GM18867 (cell line): ENCODE measurements at regions not wholly inside any gene's neighbourhood (a gene's known extent, or its start where the extent isn't known, plus 50 kb on each side); places are given as distances from the start of the nearest gene placed in this dataset.
A peak's percentile ranks its signal among the peaks of the same experiment; 100 is the strongest.
"Not testable (repeated sequence)": the region's sequence is repeated elsewhere in the genome, so short reads cannot be mapped to it uniquely, and the experiment has no call there.

Experiments used
- ATAC-seq: cut with Tn5 transposase; IDR thresholded peaks from one replicate; pipeline ENCODE4 v1.9.1; 2021; ENCODE audit warnings: mild to moderate bottlenecking, moderate library complexity; ENCODE audit not compliant: unreplicated experiment

GRCh38 chr3:24545887-24546286 lies 51.2 kb upstream of the THRB start:
- no peak for ATAC-seq

- no peak for ATAC-seq
Observed at GRCh38 chr3:24548278-24548677, 53.6 kb upstream of the THRB start.

GRCh38 chr3:24550588-24550987 lies 55.9 kb upstream of the THRB start:
- no peak for ATAC-seq

DNA sequence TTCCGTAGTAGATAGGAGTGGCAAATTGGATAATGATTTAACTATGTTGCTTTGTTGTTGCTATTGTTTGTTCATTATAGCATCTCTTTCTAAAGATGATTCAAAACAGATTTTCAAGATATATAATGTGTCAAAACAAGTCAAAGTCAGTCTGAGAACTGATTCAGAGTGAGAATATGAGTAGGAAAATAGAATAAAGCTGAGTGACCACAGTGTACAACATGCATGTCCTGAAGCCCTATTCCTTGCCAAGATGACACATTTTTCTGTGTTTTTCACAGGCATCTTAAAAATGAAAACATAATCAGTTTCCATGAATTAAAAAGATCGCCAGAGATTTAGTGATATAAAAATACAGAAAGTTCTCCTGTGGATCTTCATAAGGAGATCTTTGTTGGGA lies 57.0 kb upstream of the THRB start:
- ATAC-seq, result no peak

- ATAC-seq, result peak; percentile 70
Observed at GRCh38 chr3:24562895-24563294, 68.2 kb upstream of the THRB start.

DNA sequence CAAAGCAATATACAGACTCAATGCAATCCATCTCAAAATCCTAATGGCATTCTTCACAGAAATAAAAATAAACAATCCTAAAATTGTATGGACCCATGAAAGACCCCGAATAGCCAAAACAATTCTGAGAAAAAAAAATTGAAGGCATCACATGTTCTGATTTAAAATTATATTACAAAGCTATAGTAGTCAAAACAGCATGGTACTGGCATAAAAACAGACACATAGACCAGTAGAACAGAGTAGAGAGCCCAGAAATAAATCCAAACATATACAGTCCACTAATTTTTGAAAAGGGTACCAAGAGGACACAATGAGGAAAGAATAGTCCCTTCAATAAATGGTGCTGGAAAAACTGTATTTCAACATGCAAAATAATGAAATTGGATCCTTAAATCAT lies 70.4 kb upstream of the THRB start:
- no peak for ATAC-seq

DNA sequence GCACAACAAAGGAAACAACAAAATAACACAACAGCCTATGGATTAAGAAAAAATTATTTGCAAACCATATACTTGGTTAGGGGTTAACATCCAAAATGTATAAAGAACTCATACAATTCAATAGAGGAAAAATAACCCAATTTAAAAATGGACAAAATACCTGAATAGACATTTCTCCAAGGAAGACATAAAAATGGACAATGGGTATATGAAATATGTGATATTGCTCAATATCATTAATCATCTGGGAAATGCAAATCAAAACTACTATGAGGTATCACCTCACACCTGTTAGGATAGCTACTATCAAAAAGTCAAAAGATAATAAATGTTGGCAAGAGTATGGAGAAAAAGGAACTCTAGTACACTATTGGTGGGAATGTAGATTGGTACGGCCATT lies 71.0 kb upstream of the THRB start:
- no peak for ATAC-seq

GRCh38 chr3:24566927-24567326 lies 72.3 kb upstream of the THRB start:
- no peak for ATAC-seq

DNA sequence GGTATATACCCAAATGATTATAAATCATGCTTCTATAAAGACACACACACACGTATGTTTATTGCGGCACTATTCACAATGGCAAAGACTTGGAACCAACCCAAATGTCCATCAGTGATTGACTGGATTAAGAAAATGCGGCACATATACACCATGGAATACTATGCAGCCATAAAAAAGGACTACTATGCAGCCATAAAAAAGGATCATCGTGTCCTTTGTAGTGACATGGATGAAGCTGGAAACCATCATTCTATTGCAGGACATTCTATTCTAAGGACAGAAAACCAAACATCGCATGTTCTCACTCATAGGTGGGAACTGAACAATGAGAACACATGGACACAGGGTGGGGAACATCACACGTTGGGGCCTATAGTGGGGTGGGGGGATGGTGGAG lies 77.8 kb upstream of the THRB start:
- ATAC-seq, result not testable (repeated sequence)

DNA sequence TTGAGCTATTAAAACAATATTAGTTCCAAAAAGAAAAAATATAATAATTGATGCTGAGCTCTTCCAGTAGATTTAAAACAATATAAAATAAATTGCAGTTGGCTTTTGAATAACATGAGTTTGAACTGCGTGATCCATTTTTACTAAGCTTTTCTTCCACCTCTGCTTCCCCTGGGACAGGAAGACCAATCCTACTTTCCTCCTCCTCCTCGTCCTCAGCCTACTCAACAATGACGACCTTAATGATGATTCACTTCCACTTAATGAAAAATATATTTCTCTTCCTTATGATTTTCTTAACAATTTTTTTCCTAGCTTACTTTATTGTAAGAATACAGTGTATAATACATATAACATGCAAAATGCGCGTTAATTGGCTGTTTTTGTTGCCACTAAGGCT lies 78.9 kb upstream of the THRB start:
- no peak for ATAC-seq

DNA sequence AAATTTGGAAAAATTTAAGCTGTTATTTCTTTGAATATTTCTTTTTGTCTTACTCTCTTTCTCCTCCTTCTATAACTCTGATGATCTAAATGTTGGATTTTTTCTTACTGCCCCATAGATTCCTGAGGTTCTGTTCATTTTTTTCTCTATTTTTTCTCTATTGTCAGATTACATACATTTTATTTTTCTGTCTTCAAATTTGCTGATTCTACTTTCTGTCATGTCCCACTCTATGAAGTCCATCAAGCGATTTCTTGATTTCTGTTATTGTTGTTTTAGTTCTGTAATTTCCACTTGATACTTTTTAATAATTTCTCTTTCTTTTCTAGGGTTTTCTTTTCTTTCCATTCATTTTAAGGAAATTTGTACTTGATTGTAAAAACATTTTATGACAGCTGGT lies 83.7 kb upstream of the THRB start:
- no peak for ATAC-seq

DNA sequence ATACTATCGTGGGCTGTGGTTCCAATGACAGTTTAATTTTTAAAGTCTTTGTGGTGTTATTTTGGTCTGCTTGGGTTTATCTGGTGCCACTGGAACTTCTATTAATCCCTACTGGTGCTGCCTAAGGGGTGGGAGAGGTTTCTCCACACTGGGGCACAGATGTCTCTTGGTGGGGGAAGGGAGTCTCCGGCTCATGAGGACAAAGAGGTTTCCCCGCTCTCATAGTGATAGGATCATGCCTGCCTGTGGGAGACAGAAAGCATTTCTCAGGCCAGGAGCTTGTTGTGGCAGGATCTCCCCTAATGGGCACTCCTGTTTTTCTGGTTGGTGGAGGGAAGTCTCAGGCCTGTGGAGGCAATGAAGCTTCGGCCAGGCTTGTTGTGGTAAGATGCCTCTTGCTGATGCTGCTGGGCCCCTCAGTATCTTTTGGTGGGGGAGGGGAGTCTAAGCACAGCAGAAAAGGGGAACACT lies 84.3 kb upstream of the THRB start:
- no peak for ATAC-seq

- no peak for ATAC-seq
Observed at GRCh38 chr3:24582431-24583403, 88.1 kb upstream of the THRB start.

DNA sequence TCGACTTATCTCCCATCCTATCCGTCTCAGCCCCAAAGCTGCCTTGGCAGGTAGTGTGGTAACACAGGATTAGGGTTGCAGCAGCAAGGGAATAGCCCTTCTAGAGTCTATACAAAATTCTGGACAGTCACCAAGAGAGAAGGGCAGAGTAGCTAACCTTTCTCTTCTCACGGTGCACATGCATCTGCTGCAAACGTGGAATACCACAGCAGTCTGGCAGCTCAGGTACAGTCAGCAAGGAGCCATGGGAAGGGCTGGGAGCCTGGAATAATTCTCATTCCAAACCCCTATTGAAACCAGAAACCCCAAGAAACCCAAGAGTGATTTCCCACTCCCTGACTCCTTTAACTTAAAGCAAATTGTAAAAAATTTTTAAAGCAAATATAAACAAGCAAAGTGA lies 92.3 kb upstream of the THRB start:
- ATAC-seq, result no peak

DNA sequence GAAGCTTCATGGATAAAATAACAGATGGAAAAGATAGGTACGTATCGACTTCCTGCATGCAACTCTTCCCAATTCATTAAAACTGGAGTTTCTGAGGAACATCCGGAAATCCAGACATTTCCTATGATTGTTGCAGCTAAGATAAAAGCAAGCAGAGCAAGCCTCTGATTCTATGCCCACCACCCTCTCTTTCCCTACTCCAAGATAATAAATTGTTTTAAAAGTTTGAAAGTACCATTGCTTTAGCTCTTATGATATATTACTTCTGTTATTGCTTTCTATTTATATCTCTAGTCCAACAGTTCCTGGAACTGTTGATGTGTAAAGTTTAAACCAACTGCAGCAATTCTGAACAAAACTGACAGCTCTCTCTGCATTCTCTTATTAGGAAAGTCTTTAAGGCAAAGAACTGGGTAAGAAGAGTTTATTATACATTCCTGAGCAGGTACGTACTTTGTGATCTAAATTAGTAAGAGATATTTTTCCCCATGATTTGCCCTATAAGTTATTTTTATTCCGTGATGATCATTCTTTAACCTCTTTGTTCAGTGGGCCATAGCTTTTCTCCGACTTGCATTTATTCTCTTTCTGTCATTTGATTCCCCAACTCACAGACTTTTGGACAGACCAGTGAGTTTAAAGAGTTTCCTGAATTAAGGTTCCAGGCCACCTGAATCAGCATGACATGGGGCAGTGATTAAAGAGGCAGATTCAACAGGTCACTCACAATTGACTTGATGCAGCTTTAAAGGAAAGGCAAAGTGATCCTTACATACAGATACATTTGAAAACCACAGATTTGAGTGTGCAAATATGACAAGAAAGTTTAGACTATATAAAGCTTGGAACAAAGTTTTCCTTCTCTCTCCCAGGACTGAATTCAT lies 94.2 kb upstream of the THRB start:
- ATAC-seq, result no peak

DNA sequence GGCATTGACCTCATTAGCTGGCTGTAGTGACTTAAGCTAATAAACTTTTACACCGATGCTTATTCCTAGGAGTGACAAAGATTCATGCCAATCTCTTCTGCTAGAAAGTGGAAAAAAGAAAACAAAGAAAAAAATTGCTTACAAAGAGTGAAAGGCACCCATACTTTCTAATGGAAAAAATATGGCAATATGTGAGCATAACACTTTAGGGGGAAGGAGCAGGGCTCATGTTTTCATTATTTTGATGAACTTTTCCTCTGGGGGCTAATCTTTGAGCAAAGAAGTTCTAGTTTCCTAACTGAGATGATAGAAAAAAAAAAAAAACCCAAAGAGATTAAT lies 94.8 kb upstream of the THRB start:
- no peak for ATAC-seq

- no peak for ATAC-seq
Observed at GRCh38 chr3:24589931-24590880, 95.6 kb upstream of the THRB start.

- ATAC-seq, result no peak
Observed at GRCh38 chr3:24591191-24591590, 96.5 kb upstream of the THRB start.

GRCh38 chr3:24591661-24592555 lies 97.3 kb upstream of the THRB start:
- no peak for ATAC-seq

- ATAC-seq, result no peak
Observed at GRCh38 chr3:24594161-24594560, 99.5 kb upstream of the THRB start.
